SIG-M5 treated with dmso at 0.1 percent for 504 hours (cell line): ENCODE measurements at regions not wholly inside any gene's neighbourhood (a gene's known extent, or its start where the extent isn't known, plus 50 kb on each side); places are given as distances from the start of the nearest gene placed in this dataset.
"Not testable (repeated sequence)": the region's sequence is repeated elsewhere in the genome, so short reads cannot be mapped to it uniquely, and the experiment has no call there.

Experiments
- DNase-seq: peaks from one replicate; lab custom pipeline; 2025; ENCODE audit not compliant: unreplicated experiment; lab: John Stamatoyannopoulos, UW

GRCh38 chr6:54559136-54559535, 250.9 kb downstream of the TINAG start:
- DNase-seq: no peak

GRCh38 chr6:54564188-54564587, 255.9 kb downstream of the TINAG start:
- not testable (repeated sequence) for DNase-seq

DNA sequence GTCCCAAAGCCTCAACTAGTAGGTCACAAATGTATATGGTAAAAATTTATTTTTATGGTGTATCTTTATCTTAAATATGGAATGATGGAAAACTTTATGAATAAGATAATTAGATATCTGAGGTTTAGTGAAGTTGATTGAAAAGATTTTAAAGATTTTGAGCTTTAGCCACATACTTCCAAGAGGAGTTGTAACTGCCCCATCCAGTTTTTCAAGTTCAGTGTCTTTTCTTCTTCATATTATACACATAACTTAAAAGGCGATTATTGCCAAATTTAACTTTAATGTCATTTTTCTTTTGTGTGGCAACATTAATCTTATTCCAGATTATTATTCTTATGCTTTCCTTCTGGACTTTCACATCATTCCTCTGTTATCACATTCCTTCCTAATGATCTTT, 266.4 kb downstream of the TINAG start:
- no peak for DNase-seq

DNA sequence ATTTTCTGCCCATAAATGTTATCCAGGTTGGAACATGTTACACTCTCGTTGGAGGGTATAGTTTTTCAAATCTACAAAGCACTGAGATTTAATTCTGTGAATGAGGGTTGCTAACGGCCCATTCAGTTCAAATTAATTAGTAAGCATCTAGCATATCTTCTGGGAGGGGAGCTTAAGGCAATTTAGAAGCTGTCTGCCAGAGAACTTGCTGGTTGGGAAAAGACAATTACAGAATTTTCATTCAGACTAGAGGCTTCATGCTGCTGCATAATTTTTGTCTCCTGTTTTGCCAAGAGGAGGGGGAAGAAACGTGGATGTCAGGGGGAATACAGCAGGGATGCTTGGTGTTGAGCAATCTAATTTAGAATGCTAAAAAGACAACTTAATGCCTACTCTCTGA, 268.3 kb upstream of the FAM83B start:
- DNase-seq: no peak

DNA sequence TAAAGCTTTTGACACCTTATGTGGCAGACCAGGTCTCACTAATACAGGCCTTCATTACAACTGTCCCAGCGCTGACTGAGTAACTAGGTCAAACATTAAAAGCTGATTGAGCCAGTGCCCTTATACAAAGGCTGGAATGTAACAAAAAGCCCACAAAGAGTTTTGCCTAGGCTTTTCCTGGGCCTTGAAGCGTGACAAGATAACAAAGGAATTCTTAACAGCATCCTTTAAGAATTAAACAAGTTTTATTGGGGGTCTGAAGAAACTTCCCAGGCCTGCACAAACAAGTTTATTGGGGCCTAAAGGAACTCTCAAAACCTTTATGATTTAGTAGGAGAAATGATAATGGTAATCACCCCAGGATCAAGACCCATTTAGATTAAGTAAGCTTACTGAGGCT, 267.6 kb upstream of the FAM83B start:
- no peak for DNase-seq

DNA sequence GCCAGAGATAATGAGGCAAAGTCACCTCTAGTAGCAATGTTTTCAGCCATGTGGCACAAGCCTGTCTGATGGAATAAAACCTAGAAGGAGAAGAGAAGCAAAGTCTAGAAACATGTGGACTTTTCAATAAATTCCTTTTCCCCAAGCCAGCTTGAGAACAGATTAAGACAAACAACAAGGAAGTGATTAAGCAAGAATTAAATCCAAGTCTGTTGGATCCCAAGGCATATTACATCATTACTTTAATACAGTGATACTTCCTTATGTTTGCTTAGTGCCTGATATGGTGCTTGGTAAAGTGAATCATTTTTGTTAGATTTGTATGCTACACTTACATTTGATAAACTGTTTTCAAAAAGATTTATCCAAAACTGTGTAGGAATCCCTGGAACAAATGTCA, 260.3 kb upstream of the FAM83B start:
- DNase-seq: no peak

DNA sequence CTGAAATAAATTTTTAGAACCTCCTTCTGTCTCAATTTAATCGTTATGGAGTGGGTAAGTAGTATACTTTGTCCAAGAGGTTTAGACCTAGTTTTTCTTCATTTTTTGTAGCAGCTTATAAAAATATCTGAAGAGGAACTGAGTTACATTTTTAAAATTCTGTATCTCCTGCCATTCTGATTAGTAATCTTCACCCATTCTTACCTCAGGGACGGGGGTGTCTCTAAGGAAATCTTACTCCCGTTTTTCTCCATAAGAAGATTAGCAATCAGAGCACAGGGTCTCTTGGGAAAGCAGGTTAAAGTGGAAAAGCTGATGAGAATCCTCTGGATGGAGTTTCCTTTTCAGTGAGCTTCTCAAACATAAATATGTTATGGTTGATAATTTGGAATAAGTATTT, 259.3 kb upstream of the FAM83B start:
- no peak for DNase-seq

GRCh38 chr6:54588176-54588575, 258.4 kb upstream of the FAM83B start:
- DNase-seq: no peak

DNA sequence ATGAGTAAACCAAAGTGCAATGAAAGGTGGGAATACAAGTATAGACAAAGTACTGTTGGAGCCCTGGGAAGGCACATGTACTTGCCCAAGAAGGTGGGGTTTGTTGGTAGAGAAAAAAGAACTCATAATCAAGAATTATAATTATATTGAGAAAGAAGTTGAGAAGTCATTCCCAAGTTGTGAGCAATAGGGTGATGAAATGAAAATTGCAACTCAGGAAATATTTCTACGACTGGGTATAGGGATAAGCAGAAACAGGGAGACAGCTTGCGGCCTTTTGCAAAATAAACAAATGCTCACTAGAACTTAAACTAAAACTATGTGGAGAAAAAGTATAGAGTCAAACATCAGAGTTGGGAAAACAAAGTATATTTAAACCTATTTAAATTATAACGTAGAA, 250.7 kb upstream of the FAM83B start:
- no peak for DNase-seq

DNA sequence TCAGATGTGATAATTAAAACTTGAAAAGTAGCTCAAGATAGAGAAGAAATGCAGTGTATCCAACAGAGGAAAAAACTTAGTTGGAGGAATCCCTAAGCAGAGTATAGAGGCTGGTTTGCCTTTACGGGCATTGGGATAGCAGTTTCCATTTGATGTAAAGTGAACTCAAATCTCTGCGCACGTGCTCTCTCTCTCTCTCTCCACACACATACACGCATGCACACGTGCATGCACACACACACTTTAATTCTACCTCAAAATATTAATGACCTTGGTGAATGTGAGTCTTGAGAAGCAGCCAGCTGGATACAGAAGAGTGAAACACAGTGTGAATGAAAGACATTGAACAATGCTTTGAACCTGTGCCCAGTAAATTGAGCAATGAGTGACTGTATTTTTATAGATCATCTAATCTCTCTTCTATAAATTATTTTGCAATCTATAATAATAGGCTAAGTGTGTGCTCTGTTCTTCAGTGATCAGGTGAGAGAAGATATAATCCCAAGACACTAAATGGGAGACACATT, 247.7 kb upstream of the FAM83B start:
- no peak for DNase-seq

DNA sequence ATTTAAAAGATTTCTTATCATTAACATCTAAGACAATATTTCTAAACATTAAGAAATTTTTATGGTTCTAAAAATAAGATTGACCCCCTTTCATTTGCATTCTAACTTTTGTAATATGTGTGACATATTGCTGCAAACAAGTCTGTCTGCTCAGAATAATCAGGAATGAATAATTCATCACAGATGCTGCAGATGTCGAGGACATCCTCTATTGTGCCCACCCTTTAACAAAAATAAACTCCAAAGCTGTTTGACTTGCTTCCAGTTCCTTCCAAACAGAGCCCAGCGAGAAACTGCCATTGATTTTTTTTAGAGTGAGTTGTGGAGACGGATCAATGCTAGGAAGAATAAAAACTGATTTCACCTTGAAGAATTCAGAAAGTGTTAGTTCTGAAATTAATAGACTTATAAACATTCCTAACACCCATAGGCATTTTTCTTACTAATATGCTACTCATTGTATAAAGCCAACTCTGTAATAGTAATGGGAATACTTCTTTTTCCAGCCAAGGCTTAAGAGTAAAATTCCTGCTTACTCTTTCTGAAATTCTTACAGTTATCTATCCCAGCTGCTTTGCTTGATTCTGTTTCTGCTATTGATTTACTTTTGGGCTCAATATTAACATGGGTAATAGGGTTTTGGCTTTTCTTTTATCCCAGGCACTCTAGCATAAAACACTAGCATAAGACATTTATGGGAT, 244.8 kb upstream of the FAM83B start:
- DNase-seq: no peak

DNA sequence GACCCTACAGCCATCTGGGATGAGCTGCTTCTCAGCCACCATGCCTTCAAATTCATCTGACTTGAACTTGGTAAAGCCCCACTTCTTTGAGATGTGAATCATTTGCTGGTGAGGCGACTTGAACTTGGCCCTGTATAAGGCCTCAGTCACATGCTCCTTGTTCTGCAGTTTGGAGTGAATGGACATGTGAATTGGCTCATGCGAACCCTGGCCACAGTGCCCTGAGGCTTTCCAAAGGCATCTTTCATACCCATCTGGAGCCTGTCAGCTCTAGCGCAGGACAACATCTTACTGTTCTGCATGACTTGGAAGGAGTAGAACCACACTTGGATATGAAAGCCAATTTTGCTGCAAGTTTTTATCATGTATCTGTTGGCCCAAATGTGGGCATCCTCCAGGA, 244.0 kb upstream of the FAM83B start:
- DNase-seq: no peak

GRCh38 chr6:54609981-54610380, 236.6 kb upstream of the FAM83B start:
- no peak for DNase-seq

- DNase-seq: no peak
These were observed 233.0 kb upstream of the FAM83B start for GRCh38 chr6:54613596-54613995.

GRCh38 chr6:54614499-54615195, 231.9 kb upstream of the FAM83B start:
- no peak for DNase-seq

DNA sequence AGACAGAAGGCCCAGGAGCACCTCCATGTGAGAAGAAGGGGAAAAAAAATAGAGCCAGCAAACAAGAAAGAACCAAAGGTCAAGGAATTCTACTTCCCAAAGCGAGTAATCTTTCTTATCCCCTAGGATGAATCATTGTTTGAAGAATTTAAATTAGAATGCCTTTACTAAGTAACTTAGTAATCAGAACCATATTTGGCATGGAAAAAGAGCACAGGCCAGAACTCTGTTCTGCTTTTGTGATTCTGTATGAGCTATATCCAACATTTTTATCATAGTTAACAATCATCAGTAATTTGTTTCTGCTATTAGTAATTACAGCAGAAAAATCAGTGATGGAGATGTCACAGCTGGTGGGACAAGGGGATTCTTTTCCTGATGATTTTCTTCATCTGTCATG, 228.8 kb upstream of the FAM83B start:
- DNase-seq: no peak

DNA sequence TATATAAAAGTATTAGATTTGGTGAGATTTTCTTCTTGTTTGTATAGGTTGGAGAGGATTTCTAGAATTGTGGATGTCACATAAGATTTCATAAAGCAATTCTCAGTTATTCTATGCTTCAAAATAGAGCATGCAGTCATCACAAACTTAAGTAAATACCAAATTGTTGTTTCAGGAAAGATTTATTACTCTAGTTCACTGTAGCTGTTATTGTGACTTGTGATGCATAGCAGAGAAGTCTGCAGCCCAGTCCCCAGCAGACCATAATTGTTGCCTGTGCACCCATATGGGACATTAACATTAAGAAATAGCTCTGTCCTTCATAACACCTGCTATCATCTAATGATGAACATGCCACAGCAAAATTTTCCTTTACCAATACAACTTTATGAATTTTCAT, 228.0 kb upstream of the FAM83B start:
- DNase-seq: no peak

- DNase-seq: no peak
These were observed 227.5 kb upstream of the FAM83B start for GRCh38 chr6:54619102-54619501.

DNA sequence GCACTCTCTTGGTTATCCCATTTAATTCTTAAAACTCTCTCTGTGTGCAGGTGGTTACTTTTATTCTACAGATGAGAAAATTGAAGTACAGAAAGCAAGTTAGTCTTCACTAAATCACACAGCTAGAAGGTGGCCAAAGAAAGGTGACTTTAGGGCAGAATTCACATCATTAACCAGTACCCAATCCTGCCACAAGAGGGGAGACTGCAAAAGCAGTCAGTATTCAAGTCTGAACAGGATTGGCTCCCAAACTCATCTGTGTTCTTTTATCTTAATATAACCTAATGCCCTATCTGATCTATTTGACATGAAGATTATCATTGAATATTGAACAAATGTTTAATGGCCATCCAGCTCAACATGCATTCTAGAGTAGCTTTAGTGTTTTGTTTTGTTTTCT, 225.3 kb upstream of the FAM83B start:
- DNase-seq: no peak

DNA sequence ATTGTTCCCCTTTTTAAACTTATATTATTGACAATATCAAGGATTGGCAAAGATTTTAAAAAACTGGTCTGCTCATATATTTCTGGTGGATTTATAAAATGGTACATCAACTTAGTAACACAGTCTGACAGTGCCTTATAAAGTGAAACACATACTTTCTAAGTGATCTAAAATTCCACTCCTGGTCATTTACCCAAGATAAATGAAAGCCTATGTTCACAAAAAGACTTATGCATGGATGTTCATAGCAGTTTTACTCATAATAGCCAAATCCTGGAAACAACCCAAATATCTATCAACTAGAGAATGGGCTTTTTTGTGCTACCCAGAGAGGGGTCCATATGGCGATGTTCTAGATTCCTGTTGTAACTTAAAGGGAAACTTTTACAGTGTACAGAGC, 222.4 kb upstream of the FAM83B start:
- DNase-seq: no peak

DNA sequence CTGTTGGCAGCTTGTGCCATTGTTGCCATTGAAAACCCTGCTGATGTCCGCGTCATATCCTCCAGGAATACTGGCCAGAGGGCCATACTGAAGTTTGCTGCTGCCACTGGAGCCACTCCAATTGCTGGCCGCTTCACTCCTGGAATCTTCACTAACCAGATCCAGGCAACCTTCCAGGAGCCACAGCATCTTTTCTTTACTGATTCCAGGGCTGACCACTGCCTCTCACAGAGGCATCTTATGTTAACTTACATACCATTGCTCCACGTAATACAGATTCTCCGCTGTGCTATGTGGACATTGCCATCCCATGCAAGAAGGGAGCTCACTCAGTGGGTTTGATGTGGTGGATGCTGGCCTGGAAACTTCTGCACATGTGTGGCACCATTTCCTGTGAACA, 221.8 kb upstream of the FAM83B start:
- DNase-seq: no peak

GRCh38 chr6:54629131-54629530, 217.4 kb upstream of the FAM83B start:
- DNase-seq: no peak
